NOMO-1 (cell line): ENCODE measurements at regions not wholly inside any gene's neighbourhood (a gene's known extent, or its start where the extent isn't known, plus 50 kb on each side); places are given as distances from the start of the nearest gene placed in this dataset.
"Not testable (repeated sequence)": the region's sequence is repeated elsewhere in the genome, so short reads cannot be mapped to it uniquely, and the experiment has no call there.

Experiments used
- DNase-seq, 2 experiments: peaks; one replicate each; lab custom pipeline; 2025; ENCODE audit not compliant: unreplicated experiment in 2 of 2; lab: John Stamatoyannopoulos, UW

DNA sequence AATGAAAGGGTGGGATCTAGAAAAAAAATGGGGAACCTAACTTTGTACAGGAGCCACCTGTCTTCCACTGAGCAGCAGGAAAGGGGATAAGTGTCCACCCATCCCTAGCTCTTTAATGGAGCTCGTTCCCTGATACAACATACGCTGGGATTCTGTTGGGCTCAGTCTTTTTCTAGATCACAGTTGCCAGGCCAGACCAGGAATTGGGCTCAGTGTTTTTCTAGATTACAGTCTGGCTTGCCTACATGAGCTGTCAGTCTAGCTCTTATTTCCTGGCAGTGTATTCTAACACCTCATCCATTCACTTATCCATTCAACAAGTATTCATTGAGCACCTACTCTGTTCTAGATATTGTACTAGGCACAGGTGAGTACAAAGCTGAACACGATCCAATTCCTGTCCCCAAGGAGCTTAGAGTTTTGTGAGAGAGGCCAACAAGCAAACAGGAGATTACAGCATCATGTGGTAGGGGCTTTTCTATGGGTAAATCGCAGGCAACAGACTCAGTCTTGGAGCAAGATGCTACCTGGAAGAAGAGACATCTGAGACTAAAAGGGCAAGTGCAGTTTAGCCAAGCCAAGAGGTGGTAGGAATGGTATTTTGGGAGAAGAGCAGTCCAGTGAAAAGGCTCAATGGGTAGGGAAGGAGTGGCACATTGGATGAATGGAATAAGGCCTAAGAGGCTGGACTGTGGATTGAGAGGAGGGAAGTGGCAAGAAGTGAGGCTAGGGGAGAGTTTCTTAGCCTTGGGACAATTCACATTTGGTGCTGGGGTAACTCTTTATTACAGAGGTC is 138.0 kb upstream of the HS3ST2 start:
- no peak for DNase-seq

DNA sequence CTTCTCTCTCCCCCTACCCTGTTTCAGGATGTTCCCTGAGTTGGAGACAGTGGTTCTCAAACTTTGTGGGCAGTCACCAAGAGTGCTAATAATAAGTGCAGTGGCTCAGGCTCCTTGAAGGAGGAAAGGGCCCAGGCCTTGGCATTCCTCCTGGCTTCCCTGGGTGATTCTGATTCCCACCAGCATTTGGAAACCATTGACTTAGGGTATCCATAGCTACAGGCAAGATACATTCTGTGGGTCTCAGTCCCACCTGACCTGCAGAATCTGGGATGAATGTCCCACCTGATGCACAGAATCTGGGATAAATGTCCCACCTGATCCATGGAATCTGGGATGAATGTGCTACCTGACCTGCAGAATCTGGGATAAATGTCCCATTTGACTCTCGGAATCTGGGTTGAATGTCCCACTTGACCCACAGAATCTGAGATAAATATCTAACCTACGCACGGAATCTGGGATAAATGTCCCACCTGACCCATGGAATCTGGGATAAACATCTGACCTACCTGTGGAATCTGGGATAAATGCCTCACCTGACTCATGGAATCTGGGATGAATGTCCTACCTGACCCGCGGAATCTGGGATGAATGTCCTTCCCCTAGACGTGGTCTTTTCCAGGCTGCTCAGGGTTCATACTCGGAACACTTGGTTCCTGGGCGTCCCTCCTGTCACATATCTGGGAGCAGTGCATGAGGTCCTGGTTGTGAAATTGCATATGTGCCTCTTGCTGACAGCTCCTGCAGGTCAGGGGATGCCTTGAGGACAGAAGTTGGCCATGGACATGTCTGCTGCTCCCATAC is 136.7 kb upstream of the HS3ST2 start:
- no peak for DNase-seq

DNA sequence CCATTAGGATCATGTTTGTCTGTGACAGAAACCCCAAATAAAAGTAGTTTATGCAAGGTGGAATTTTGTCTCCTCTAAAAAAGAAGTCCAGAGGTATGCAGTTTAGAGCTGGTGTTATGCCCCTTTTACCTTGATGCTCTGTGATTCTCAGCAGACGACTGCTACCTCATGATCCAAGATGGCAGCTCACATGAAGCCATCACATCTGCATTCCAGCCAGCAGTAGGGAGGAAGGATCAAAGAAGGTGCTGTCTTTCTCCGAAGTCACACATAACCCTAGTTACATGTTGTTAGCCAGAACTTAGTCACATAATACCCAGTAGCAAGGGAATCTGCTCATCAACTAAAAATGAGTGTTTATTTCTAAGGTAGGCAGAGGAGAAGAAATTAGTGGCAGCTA is 135.7 kb upstream of the HS3ST2 start:
- no peak for DNase-seq

DNA sequence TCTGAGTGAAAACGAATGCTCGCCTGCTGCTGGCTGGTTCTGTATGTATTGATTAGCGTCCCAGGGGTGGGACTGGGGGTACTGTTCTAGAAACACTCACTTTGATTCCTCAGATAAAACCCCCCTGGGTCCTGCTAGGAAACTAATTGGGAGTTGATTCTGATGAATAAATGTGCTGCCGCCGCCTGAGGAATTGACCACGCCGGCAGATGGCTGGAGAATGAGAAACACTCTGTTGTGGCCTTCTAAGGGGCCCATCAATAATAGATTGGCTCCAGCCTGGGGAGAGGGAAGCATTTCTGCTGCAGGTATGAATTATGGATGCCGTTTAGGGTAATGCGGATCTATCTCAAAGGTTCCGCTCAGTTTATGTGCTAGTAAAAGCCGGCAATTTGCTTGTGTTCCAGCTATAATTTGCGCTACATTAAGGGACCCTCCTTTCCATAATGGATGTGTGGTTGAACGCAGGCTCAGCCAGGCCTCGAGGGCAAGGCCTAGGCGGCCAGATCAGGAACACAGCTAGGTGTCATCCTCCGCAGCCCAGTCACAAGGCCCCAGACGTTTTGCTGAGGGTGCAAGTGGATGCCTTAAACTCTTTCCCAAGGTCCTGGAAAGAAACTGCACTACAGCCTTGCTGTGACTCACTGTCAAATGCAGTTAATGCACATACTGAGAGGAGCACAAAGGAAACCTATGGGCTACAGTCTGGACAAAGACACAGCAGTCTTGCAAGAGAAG is 132.2 kb upstream of the HS3ST2 start:
- DNase-seq: no peak

DNA sequence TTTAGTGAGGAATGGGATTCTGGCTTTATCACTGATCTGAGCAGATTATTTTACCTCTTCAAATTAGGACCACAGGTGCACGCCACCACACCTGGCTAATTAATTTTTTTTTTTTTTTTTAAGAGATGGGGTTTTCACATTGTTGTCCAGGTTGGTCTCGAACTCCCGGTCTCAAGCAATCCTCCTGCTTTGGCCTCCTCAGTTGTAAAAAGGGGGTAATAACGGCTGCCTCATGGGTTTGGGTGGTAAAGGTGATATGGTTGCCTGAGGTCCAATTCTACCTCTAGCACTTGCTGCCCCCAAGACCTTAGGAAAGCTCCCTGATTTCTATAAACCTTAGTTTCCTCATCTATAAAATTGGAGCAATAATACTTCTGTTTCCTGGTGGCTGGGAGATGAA is 130.7 kb upstream of the HS3ST2 start:
- no peak for DNase-seq

DNA sequence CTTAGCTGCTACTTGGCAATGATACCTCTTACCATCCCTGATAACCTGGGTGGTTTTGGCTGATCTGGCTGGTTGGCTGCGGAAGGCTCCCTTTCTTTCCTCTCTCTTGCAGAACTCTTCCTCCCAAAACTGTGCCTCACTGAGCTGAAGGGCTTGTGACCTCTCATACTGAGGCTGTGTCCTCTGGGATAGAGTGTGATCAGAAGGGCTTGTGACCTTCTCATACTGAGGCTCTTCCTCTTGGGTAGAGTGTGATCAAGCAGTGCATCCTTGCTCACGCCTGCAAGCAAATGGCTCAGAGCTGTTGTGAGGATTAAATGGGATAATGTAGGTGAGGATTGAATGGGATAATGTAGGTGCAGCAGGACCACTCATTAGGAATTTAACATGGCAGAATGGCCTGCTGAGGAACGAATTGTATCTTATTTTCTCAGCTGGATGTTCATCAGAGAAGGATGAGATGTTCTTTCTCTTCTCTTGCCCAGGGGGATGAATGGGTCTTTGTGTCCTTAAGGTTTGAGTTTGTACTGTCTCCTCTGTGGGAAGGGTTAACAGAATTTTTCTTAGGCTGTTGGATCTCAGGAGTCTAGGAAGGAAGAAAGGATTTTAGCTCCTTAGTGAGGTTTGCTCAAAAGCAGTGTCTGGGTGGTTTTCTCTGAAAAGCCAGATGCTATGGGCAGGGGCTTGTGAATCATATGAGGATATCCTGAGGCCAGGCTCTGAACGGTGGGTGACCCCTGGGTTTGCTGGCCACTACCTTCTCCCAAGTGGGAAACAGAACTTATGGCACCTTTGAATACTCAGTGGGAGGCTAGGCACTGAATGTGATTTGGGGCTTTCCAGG is 130.0 kb upstream of the HS3ST2 start:
- no peak for DNase-seq

DNA sequence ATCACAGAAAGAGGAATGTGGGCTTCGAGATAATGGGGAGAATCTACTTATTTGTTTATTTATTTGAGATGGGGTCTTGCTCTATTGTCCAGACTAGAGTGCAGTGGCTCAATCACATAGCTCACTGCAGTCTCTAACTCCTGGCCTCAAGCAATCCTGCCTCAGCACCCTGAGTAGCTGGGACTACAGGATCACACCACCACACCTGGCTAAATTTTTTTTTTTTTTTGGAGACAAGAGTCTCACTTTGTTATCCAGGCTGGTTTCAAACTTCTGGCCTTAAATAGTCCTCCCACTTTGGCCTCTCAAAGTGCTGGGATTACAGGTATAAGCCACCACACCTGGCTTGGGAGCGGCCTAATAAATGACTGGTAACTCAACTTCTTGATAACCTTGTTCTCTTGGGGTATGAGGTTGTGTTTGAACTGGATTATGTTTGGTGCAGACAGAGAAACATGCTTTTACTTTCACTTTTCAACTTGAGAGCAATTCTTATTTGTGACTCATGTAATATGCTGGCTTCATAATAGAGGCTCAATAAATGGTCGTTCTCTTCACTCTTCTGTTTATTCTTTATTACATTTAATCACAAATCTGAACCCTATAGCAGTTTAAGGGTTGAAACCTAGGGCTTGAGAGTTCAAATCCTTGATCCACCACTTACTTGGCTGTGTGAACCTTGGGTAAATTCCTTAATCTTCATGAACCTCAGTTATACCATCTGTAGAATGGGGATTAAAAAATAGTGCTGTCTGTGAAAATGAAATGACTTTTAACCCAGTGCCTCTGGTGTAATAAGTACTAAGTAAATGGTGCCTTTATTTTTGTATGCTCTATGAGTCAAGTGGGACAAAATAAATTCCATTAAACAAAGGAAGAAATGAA is 129.1 kb upstream of the HS3ST2 start:
- DNase-seq: no peak

DNA sequence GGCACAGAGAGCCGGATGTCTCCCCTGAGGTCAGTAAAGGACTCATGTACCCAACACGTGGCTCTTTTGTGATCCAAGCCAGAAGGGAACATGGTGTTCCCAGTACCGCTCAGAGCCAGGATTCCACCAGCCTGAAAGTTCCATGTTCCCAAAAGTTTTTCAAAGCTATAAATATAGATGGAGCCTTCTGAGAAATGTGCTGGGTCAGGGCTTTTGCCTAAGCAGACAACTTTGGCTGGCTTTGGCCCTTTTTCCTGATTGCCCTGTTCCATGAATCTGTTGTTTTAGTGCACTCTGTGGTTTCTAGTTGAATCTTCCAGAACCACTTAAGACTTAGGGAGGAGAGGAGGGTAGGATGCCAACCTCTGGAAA is 128.5 kb upstream of the HS3ST2 start:
- DNase-seq: no peak

DNA sequence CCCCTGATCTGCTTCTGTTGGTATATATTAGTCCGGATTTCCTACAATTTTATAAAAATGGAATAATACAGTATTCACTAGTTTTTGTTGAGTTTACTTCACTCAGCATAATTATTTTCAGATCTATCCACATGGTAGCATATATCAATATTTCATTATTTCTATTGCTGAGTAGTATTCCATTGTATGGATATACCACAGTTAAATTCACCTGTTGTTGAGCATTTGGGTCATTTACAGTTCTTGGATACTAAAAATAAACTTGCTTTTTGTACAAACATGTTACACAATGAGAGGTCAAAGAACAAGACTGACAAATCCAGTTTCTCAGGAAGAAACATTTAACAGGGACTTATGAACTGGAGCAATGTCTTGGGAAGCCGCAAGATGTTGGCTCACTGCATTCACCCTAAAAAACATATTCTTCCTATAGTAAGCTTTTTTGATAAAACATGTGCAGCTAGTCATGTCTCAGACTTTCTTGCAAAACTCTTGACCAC is 126.9 kb upstream of the HS3ST2 start:
- no peak for DNase-seq

DNA sequence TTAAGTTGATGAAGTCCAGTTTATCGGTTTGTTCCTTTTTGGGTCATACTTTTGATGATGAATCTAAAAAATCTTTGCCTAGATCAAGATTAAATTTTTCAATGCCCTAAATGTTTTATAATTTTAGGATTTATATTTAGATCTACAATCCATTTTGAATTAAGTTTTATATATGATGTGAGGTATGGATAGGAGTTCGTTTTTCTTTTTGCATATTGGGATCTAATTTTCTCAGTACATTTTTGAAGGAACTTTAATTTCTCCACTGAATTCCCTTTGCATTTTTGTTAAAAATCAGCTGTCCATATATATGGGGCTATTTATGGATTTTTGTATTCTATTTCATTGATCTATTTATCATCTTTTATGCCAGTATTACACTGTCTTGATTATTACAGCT is 125.5 kb upstream of the HS3ST2 start:
- DNase-seq: no peak

DNA sequence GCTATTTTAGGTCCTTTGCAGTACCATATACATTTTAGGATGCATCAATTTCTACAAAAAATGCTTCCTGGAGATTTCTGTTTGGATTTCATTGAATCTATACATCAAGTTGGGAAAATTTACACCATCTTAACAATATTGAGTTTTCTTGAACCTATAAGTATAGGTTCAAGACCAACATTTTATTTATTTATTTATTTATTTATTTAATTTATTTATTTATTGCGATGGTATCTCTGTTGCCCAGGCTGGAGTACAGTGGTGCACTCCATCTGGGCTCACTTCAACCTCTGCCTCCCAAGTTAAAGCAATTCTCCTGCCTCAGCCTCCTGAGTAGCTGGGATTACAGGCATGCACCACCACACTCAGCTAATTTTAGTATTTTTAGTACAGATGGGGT is 125.0 kb upstream of the HS3ST2 start:
- no peak for DNase-seq

DNA sequence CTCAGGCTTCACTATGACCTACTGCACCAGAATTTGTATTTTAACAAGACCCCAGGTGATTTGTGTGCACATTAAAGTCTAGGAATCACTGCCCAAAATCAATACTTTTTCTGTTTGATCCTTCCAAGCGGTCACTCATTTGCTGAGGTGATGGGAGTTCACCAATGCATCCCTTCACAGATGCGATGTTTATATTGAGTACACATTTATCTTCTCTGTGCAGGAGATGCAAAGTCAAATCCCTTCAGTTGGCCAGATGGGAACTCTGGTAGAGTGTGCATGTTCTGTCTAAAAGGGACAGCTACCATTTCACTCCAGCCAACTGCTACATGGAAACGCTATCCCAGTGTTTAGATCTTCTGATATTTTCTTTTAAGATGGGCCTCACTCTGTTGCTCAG is 122.6 kb upstream of the HS3ST2 start:
- DNase-seq: no peak

DNA sequence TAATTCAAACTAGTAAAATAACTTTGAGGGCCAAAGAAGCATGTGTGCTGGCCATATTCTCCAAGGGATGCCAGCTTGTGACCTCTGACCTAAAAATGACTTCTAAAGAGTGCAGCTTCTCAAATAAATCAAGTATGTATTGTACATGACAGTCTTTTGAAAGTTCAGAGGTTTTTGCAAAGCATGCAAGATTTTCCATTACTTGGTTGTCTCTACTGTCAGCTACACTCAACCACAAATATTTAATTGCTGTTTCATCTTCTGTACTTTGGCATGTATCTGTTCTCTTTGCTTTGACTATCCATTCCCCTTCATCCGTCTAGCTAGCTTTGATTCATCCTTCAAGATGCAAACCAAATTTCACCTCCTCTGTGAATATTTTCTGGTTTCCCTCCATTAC is 121.9 kb upstream of the HS3ST2 start:
- DNase-seq: no peak

DNA sequence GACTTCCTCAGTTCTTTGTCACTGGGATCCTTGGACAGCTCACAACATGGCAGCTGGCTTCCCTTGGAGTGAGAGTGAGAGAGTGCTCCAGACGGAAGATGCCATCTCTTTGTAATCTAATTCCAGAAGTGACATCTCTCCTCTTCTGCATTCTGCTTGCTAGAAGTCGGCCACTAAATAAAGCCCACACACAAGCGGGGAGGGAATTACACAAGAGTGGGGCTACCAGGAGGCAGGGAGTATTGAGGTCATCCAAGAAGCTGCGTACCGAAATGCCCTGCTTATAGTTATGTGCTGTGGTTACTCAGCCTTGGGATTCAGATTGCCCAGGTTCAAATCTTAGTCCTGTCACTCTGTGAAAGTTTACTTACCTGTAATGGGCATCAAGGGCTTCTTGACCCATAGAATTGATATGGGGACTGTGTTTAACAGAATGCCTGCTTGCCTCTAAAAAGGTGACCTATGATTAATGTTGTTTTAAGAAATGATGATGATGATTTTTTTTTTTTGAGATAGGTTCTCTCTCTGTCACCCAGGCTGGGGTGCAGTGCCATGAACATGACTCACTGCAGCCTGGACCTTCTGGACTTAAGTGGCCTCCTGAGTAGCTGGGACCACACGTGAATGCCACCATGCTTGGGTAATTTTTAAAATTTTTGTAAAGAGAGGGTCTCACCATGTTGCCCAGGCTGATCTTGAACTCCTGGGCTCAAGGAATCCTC is 120.9 kb upstream of the HS3ST2 start:
- no peak for DNase-seq

DNA sequence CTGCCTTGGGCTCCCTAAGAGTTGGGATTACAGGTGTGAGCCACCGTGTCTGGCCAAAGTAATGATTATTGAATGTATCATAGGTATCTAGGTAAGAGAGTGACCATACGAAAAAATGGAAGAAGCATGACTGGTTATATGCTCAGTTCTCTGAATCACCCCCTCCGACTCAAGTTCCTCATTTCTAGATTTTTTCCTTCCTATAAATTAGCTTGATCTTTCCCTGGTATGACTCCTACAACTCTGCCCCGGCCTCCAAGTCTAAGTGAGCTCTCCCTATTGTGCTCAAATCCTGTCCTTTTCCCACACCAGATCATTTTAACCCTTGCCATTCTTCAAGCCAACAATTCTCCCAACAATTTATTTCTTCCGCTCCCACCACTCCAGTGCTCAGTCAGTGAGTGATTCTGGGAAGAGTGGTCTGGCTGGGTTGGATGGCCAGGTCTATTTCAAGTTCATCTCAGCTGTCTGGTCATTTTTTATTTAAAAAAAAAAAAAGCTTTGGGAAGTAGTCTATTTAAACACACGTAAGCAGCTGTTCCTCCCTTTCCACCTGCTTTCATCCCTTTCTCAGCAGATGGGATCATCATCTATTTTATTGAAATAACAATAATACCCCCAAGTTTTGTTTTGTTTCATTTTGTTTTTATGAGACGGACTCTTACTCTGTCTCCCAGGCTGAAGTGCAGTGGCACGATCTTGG is 120.2 kb upstream of the HS3ST2 start:
- peak in 1 of 2 experiments; percentile 23 for DNase-seq

DNA sequence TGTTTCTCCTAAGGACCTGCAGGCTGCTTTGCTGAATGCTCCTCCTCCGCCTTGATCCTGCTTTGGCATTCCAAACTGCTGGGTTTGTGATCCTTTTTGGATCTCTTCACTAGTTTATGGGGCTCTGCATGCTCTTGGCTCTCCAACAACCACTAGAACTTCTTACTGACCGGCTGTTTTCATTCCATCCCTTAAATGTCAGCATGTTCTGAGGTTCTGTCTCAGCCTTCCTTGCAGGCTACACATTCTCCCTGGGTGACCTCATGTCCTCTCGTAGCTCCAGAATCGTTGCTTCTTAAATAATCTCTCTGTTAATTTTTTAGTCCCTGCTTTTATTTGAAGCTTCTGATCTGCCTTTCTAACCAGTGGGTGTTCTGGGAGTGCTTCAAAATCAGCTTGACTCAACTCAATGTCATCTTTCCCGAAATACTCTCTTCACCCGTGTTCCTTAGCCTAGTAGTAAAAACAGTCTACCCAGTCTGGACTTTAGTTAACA is 119.0 kb upstream of the HS3ST2 start:
- DNase-seq: no peak

DNA sequence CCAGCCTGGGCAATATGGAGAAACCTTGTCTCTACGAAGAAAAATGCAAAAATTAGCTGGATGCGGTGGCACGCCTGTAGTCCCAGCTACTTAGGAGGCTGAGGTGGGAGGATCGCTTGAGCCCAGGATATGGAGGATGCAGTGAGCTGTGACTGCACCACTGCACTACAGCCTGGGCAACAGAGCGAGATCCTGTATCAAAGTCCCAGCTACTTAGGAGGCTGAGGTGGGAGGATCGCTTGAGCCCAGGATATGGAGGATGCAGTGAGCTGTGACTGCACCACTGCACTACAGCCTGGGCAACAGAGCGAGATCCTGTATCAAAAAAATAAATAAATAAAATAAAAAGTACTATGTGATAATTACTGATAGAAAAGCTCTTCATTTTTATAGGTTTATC is 118.2 kb upstream of the HS3ST2 start:
- DNase-seq: not testable (repeated sequence)

DNA sequence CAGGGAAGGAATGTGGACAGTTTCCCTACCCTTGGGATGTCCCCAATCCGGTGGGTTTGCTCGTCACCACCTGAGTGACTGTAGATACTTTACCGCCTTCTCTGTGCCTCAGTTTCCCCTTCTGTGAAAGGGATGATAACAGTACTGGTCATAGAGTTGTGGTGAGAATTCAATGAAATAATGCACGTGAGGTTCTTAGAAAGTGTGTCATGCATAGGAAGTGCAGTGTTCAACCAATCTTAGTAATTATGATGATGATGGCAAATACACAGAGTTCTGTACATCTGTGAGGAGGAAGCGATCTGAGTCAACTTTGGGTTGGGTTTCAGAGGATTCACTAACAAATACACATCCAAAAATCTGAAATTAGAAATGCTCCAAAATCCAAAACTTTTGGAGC is 114.6 kb upstream of the HS3ST2 start:
- no peak for DNase-seq
